SK-N-SH treated with all-trans-retinoic acid at 6 μM for 48 hours (cell line): ENCODE measurements at regions not wholly inside any gene's neighbourhood (a gene's known extent, or its start where the extent isn't known, plus 50 kb on each side); places are given as distances from the start of the nearest gene placed in this dataset.

Source experiments
- ATAC-seq: fragments of 200-7000 bp; cut with Tn5 transposase; 3 replicates; pipeline ENCODE4 v1.9.1; 2020; ENCODE audit warnings: mild to moderate bottlenecking, moderate library complexity
- ARNTL ChIP-seq: fragments of 450-650 bp; formaldehyde crosslinking; IDR thresholded peaks from 2 replicates; pipeline ENCODE4 v1.5.0; 2020; ENCODE audit warnings: low read depth, mild to moderate bottlenecking, moderate library complexity, borderline replicate concordance
- BACH2 ChIP-seq: fragments of 250-450 bp; sonication (Bioruptor Pico); IDR thresholded peaks from 2 replicates; pipeline ENCODE4 v1.9.0; 2021; ENCODE audit warnings: mild to moderate bottlenecking, borderline replicate concordance
- CSDC2 ChIP-seq: fragments of 250-450 bp; sonication (Bioruptor Pico); IDR thresholded peaks from 2 replicates; pipeline ENCODE4 v1.5.0; 2020; ENCODE audit warnings: mild to moderate bottlenecking, moderate library complexity
- ESRRG ChIP-seq: fragments of 250-450 bp; sonication (Bioruptor Pico); IDR thresholded peaks from 2 replicates; pipeline ENCODE4 v1.6.1; 2021; ENCODE audit warnings: mild to moderate bottlenecking
- GLIS3 ChIP-seq: fragments of 250-450 bp; sonication (Bioruptor Pico); IDR thresholded peaks from 2 replicates; pipeline ENCODE4 v1.5.0; 2020; ENCODE audit warnings: mild to moderate bottlenecking, moderate library complexity
- ISL1 ChIP-seq: fragments of 250-450 bp; sonication (Bioruptor Pico); IDR thresholded peaks from 2 replicates; pipeline ENCODE4 v2.1.2; 2022; ENCODE audit warnings: mild to moderate bottlenecking, moderate library complexity
- OSR1 ChIP-seq: fragments of 250-450 bp; sonication (Bioruptor Pico); IDR thresholded peaks from 2 replicates; pipeline ENCODE4 v1.8.0; 2022; ENCODE audit warnings: moderate library complexity, mild to moderate bottlenecking, inconsistent platforms
- POU6F1 ChIP-seq: fragments of 250-450 bp; sonication (Bioruptor Pico); IDR thresholded peaks from 2 replicates; pipeline ENCODE4 v1.8.0; 2021; ENCODE audit warnings: low read depth, mild to moderate bottlenecking, moderate library complexity, borderline replicate concordance
- PPARA ChIP-seq: fragments of 250-450 bp; sonication (Bioruptor Pico); IDR thresholded peaks from 2 replicates; pipeline ENCODE4 v1.5.0; 2020; ENCODE audit warnings: mild to moderate bottlenecking, borderline replicate concordance
- RARB ChIP-seq: fragments of 250-450 bp; sonication (Bioruptor Pico); IDR thresholded peaks from 2 replicates; pipeline ENCODE4 v1.8.0; 2021; ENCODE audit warnings: mild to moderate bottlenecking, moderate library complexity
- SNAI2 ChIP-seq: fragments of 250-450 bp; sonication (Bioruptor Pico); IDR thresholded peaks from 2 replicates; pipeline ENCODE4 v1.5.0; 2020; ENCODE audit warnings: mild to moderate bottlenecking, moderate library complexity
- TCF4 ChIP-seq: fragments of 250-450 bp; sonication (Bioruptor Pico); IDR thresholded peaks from 2 replicates; pipeline ENCODE4 v1.8.0; 2021; ENCODE audit warnings: mild to moderate bottlenecking, moderate library complexity, borderline replicate concordance
- TOX ChIP-seq: fragments of 250-450 bp; sonication (Bioruptor Pico); IDR thresholded peaks from 2 replicates; pipeline ENCODE4 v1.8.0; 2021; ENCODE audit warnings: mild to moderate bottlenecking, moderate library complexity, borderline replicate concordance
- ZFP3 ChIP-seq: fragments of 250-450 bp; sonication (Bioruptor Pico); IDR thresholded peaks from 2 replicates; pipeline ENCODE4 v1.5.0; 2020; ENCODE audit warnings: mild to moderate bottlenecking, moderate library complexity
- ZFP30 ChIP-seq: fragments of 450-650 bp; formaldehyde crosslinking; IDR thresholded peaks from 2 replicates; pipeline ENCODE4 v1.5.0; 2022; ENCODE audit warnings: mild to moderate bottlenecking, moderate library complexity
- ZNF565 ChIP-seq: fragments of 450-650 bp; formaldehyde crosslinking; conservative IDR thresholded peaks from 2 replicates; pipeline ENCODE4 v1.5.0; 2020; ENCODE audit warnings: low read depth, mild to moderate bottlenecking, moderate library complexity
- ZNF70 ChIP-seq: fragments of 450-650 bp; formaldehyde crosslinking; IDR thresholded peaks from 2 replicates; pipeline ENCODE4 v1.5.0; 2020; ENCODE audit warnings: mild to moderate bottlenecking, moderate library complexity
- ZNF8 ChIP-seq: fragments of 450-650 bp; formaldehyde crosslinking; IDR thresholded peaks from 2 replicates; pipeline ENCODE4 v1.5.0; 2020; ENCODE audit warnings: mild to moderate bottlenecking, moderate library complexity
- TF ChIP-seq, protein P1 (sequence below): fragments of 250-450 bp; sonication (Bioruptor Pico); IDR thresholded peaks from 2 replicates; pipeline ENCODE4 v1.5.1; 2021; ENCODE audit warnings: mild to moderate bottlenecking, moderate library complexity
- TF ChIP-seq, protein P2 (sequence below): fragments of 250-450 bp; sonication (Bioruptor Pico); IDR thresholded peaks from 2 replicates; pipeline ENCODE4 v1.5.0; 2020; ENCODE audit warnings: mild to moderate bottlenecking, moderate library complexity

DNA sequence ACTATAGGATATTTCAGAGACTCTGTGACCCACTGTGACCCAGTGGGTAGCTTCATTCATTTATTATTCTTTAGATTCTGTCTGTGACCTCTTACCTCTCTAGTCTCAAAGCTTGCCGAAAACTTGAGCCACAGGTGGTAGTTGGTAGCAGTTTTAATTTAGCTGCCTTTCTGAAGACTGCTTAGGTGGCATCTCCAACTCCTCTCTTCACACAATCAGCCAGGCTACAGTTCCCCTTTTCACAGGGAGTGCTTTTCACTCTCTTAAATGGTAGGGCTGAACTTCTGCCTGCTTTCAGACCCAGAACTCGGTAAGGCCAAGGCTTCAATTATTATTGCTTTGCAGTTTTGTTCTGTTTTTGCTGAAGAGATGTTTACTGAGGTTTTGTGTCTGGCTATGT is 349.6 kb downstream of the ARL6IP6 start (continued):
- TF ChIP-seq OSR1 (CRISPR knock-in tag) (no peak), ZFP30 (CRISPR knock-in tag) (no peak)

GRCh38 chr2:153059338-153060052 is 341.1 kb downstream of the ARL6IP6 start:
- TF ChIP-seq, protein P1, sequence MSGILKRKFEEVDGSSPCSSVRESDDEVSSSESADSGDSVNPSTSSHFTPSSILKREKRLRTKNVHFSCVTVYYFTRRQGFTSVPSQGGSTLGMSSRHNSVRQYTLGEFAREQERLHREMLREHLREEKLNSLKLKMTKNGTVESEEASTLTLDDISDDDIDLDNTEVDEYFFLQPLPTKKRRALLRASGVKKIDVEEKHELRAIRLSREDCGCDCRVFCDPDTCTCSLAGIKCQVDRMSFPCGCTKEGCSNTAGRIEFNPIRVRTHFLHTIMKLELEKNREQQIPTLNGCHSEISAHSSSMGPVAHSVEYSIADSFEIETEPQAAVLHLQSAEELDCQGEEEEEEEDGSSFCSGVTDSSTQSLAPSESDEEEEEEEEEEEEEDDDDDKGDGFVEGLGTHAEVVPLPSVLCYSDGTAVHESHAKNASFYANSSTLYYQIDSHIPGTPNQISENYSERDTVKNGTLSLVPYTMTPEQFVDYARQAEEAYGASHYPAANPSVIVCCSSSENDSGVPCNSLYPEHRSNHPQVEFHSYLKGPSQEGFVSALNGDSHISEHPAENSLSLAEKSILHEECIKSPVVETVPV (CRISPR knock-in tag): no peak
- TF ChIP-seq ZNF8 (CRISPR knock-in tag) (no peak), TOX (CRISPR knock-in tag) (no peak), ISL1 (CRISPR knock-in tag) (no peak), ZNF70 (CRISPR knock-in tag) (no peak), ARNTL (CRISPR knock-in tag) (no peak), PPARA (CRISPR knock-in tag) (no peak), ZFP3 (CRISPR knock-in tag) (no peak), GLIS3 (no peak), SNAI2 (CRISPR knock-in tag) (no peak)
- TF ChIP-seq, all 23 proteins: peak for 0
- ATAC-seq: no peak; the same call in 2 of the 3 replicates

DNA sequence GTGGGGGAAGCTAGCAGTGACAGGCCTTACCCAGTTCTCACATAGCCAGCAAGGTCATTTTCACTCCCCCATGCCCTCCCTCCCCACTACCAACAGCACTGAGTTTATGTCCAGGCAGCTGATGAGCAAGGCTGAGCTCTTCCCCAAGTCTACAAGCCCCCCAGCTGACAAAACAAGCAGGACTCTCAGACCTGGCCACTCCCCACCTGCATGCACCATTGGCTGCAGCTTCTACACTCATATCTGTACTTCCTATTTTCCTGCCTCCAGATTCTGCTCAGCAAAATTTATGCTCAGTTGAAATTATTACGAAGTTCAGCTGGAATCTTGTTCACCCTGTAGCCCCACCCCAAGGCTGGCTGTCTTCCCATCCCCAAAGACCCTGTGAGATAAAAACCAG is 339.3 kb downstream of the ARL6IP6 start:
- no peak for ATAC-seq
- TF ChIP-seq ARNTL (CRISPR knock-in tag) (no peak), ZNF70 (CRISPR knock-in tag) (no peak), PPARA (CRISPR knock-in tag) (no peak), OSR1 (CRISPR knock-in tag) (no peak), CSDC2 (no peak), ZFP3 (CRISPR knock-in tag) (no peak), SNAI2 (CRISPR knock-in tag) (no peak), ZNF8 (CRISPR knock-in tag) (no peak), RARB (CRISPR knock-in tag) (no peak), TCF4 (no peak), GLIS3 (no peak), ESRRG (CRISPR knock-in tag) (no peak), ZFP30 (CRISPR knock-in tag) (no peak), TOX (CRISPR knock-in tag) (no peak), ISL1 (CRISPR knock-in tag) (no peak)
- TF ChIP-seq, protein P2, sequence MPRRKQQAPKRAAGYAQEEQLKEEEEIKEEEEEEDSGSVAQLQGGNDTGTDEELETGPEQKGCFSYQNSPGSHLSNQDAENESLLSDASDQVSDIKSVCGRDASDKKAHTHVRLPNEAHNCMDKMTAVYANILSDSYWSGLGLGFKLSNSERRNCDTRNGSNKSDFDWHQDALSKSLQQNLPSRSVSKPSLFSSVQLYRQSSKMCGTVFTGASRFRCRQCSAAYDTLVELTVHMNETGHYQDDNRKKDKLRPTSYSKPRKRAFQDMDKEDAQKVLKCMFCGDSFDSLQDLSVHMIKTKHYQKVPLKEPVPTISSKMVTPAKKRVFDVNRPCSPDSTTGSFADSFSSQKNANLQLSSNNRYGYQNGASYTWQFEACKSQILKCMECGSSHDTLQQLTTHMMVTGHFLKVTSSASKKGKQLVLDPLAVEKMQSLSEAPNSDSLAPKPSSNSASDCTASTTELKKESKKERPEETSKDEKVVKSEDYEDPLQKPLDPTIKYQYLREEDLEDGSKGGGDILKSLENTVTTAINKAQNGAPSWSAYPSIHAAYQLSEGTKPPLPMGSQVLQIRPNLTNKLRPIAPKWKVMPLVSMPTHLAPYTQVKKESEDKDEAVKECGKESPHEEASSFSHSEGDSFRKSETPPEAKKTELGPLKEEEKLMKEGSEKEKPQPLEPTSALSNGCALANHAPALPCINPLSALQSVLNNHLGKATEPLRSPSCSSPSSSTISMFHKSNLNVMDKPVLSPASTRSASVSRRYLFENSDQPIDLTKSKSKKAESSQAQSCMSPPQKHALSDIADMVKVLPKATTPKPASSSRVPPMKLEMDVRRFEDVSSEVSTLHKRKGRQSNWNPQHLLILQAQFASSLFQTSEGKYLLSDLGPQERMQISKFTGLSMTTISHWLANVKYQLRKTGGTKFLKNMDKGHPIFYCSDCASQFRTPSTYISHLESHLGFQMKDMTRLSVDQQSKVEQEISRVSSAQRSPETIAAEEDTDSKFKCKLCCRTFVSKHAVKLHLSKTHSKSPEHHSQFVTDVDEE (CRISPR knock-in tag): no peak
- TF ChIP-seq, protein P1 (CRISPR knock-in tag): no peak

- TF ChIP-seq BACH2 (CRISPR knock-in tag) (no peak), TCF4 (no peak), ZFP30 (CRISPR knock-in tag) (no peak), ISL1 (CRISPR knock-in tag) (no peak), ARNTL (CRISPR knock-in tag) (no peak), POU6F1 (CRISPR knock-in tag) (no peak), SNAI2 (CRISPR knock-in tag) (no peak), ZNF565 (CRISPR knock-in tag) (no peak), CSDC2 (no peak)
- ATAC-seq: no peak
Observed at GRCh38 chr2:153055182-153055581, 336.8 kb downstream of the ARL6IP6 start.
